Activated T-helper 2 cell treated with anti-CD3 and anti-CD28 coated beads, Interferon-gamma antibody, Interleukin-2, Interleukin-4, amounts not matched to agents 10 μg/mL and 5 μg/mL and 100 μg/mL, durations not matched to agents 14 hours and 24 hours and 36 hours (primary cell): ENCODE measurements at regions not wholly inside any gene's neighbourhood (a gene's known extent, or its start where the extent isn't known, plus 50 kb on each side); places are given as distances from the start of the nearest gene placed in this dataset.
"Not testable (repeated sequence)": the region's sequence is repeated elsewhere in the genome, so short reads cannot be mapped to it uniquely, and the experiment has no call there.

ENCODE experiments used
- DNase-seq: peaks from one replicate; pipeline ENCODE4 v3.0.0; 2021; ENCODE audit warnings: low spot score
- H3K27ac Mint-ChIP-seq: one replicate; pipeline ENCODE4 v1.8.0; 2021; ENCODE audit warnings: mixed read lengths
- H3K27me3 Mint-ChIP-seq: one replicate; pipeline ENCODE4 v1.8.0; 2021; ENCODE audit warnings: low read depth, mixed read lengths
- H3K36me3 Mint-ChIP-seq: one replicate; pipeline ENCODE4 v1.8.0; 2021; ENCODE audit warnings: low read depth, mixed read lengths
- H3K4me1 Mint-ChIP-seq: one replicate; pipeline ENCODE4 v1.8.0; 2021; ENCODE audit warnings: low read depth, mixed read lengths
- H3K4me3 Mint-ChIP-seq: one replicate; pipeline ENCODE4 v1.8.0; 2021; ENCODE audit warnings: low read depth, mild to moderate bottlenecking, moderate library complexity, mixed read lengths
- H3K9me3 Mint-ChIP-seq: one replicate; pipeline ENCODE4 v1.8.0; 2021; ENCODE audit warnings: mixed read lengths
- intact Hi-C: fragments of 100-400 bp; cut with micrococcal nuclease; formaldehyde crosslinking; loops from one replicate; pipeline ENCODE4 v1.15.1; 2023

DNA sequence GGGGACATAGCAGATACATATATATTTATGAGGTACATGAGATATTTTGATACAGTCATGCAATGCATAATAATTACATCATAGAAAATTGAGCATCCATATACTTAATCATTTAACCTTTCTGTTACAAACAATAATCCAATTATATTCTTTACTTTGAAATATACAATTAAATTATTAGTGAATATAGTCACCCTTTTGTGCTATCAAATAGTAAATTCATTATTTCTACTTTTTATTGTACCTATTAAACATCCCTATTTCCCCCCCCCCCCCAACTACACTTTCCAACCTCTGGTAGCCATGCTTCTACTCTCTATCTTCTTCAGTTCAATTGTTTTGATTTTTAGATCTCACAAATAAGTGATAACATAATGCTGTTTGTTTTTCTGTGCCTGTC lies 719.1 kb downstream of the ZBBX start:
- DNase-seq, result no peak
- H3K27ac Mint-ChIP-seq, result no peak overlapping the region
- H3K4me3 Mint-ChIP-seq, result no peak overlapping the region
- no peaks in the 10 kb centered on the region for H3K27me3 Mint-ChIP-seq
- peaks cover 38% of the 10 kb centered on the region for H3K9me3 Mint-ChIP-seq
- H3K36me3 Mint-ChIP-seq, result no peaks in the 10 kb centered on the region
- intact Hi-C loops, result no loop called here
- H3K4me1 Mint-ChIP-seq, result no peaks in the 10 kb centered on the region

DNA sequence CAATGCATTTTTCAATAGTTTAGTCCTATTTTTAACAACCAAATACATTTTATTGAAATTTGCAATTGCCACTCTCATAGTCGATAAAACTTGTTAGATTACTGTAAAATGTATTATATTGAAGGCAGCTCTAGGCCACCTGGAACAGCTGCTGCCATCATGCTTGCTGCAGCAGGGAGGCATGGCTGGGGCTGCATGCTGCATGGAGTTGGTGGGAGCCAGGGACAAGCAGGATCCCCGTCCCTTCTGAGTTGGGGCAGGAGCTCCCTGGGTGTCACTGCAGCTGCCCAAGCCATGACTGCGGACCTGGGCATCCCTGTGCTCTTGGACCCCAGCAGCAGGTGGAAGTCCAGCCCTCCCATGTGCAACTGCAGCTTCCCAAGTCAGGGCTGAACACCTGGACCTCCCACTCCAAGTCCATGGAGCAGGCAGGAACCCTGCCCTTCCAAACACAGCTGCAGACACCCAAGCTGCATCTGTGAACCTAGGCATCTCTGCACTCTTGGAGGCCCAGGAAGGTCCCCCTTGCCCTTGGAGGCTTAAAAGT lies 742.0 kb downstream of the ZBBX start:
- no peaks in the 10 kb centered on the region for H3K27me3 Mint-ChIP-seq
- H3K27ac Mint-ChIP-seq, result no peak overlapping the region
- no peaks in the 10 kb centered on the region for H3K36me3 Mint-ChIP-seq
- peaks cover 19% of the 10 kb centered on the region for H3K9me3 Mint-ChIP-seq
- H3K4me3 Mint-ChIP-seq, result no peak overlapping the region
- intact Hi-C loops, result no loop called here
- DNase-seq, result no peak
- no peaks in the 10 kb centered on the region for H3K4me1 Mint-ChIP-seq

DNA sequence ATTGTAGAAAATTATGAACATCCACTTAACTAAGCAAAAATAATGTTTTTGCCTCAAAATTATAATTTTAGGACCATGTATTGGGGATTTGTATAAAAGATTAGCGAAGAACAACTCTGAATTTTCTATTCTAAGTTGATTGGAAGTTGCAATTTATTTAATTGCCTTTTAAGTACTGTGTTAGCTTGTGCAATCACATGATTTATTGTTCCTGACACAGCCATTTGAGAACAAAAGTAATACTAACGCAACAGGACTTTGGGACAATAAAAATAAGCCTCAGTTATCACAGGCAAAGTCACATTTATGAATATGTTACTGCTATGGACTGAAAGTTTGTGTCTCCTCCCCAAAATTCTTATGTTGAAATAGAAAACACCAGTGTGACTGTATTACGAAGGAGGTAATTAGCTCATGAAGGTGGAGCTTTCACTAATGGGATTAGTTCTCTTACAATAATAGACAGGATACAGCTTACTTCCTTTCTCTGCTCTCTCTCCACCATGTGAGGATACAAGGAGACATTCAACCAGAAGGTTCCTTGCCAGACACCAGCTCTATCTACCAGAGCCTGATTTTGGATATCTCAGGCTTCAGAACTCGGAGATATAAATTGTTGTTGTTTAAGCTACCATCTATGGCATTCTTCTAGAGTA lies 745.9 kb downstream of the ZBBX start:
- Mint-ChIP-seq H3K36me3 (no peaks in the 10 kb centered on the region), H3K27me3 (no peaks in the 10 kb centered on the region), H3K4me3 (no peak overlapping the region), H3K27ac (no peak overlapping the region), H3K4me1 (no peaks in the 10 kb centered on the region), H3K9me3 (peaks cover 15% of the 10 kb centered on the region)
- intact Hi-C loops, result no loop called here
- no peak for DNase-seq

DNA sequence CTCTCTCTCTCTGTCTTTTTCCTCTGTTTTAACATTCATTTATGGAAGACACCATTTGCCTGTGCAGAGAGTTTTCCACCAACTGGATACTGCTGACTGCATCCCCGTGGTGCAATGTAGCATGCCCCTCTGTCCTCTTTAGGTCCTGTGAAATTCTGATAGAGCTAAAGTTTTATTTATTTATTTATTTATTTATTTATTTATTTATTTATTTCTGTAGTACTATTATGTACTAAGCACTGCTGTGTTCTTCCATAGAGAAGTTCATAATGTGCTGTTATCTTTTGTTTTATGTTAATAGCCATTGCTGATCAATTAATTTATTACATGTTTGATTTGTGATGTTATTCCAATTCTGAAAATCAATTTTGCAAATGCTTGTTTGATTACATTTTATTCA lies 749.9 kb downstream of the ZBBX start:
- Mint-ChIP-seq H3K9me3 (peaks cover 4% of the 10 kb centered on the region), H3K4me1 (no peaks in the 10 kb centered on the region), H3K27ac (no peak overlapping the region), H3K4me3 (no peak overlapping the region), H3K27me3 (no peaks in the 10 kb centered on the region), H3K36me3 (no peaks in the 10 kb centered on the region)
- intact Hi-C loops, result no loop called here
- no peak for DNase-seq

DNA sequence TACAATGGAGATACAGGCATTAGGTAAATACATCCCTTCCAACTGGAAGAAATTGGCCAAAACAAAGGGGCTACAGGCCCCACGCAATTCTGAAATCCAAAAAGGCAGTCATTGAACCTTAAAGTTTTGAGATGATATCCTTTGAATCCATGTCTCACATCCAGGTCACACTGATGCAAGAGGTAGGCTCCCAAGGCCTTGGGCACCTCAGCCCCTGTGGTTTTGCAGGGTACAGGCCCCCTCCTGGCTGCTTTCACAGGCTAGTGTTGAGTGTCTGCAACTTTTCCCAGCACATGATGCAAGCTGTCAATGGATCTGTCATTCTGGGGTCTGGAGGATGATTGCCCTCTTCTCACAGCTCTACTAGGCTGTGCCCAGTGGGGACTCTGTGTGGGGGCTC lies 766.7 kb downstream of the ZBBX start:
- no peak overlapping the region for H3K4me3 Mint-ChIP-seq
- intact Hi-C loops, result no loop called here
- peaks cover 23% of the 10 kb centered on the region for H3K9me3 Mint-ChIP-seq
- H3K36me3 Mint-ChIP-seq, result no peaks in the 10 kb centered on the region
- H3K27ac Mint-ChIP-seq, result no peak overlapping the region
- H3K27me3 Mint-ChIP-seq, result no peaks in the 10 kb centered on the region
- no peak for DNase-seq
- H3K4me1 Mint-ChIP-seq, result no peaks in the 10 kb centered on the region

DNA sequence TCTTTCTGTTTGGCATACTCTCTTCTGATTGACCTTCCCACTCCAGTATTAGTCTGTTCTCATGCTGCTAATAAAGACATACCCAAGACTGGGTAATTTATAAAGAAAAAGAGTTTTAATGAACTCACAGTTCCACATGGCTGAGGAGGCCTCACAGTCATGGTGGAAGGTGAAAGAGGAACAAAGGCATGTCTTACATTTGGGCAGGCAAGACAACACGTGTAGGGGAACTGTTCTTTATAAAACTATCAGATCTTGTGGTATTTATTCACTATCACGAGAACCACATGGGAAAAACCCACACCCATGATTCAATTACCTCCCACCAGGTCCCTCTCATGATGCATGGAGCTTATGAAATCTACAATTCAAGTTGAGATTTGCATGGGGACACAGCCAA lies 767.3 kb downstream of the ZBBX start:
- H3K27ac Mint-ChIP-seq, H3K4me1 Mint-ChIP-seq, H3K36me3 Mint-ChIP-seq, H3K27me3 Mint-ChIP-seq, H3K4me3 Mint-ChIP-seq, intact Hi-C loops, DNase-seq: not testable (repeated sequence)
- peaks cover 23% of the 10 kb centered on the region for H3K9me3 Mint-ChIP-seq

DNA sequence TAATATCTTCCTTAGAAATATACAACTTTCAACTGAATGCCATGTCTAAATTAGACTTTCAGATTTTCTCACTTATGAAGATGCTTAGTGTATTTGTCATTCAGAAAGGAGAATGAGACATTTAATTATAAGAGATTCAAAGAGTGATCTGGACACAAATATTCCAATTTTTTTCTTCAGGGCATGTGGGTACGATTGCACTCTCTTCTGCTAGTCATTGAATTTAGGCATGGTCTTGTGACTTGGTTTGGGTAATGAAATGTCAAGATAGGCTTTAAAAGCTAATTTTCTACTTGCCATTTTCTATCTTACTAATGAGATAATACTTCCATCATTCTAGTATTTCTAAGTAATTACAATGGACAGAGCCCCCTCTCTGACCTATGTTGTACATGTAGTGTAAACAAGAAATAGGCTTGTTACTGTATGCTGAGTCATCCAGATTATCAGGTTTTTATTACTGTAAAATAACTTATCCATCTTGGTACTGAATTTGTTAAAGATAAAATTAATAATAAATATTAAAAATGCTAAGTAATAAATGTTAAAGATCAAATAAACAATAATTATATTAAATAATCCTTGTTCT lies 770.8 kb upstream of the BCHE start:
- Mint-ChIP-seq H3K9me3 (peaks cover 12% of the 10 kb centered on the region), H3K4me3 (no peak overlapping the region), H3K27ac (no peak overlapping the region), H3K4me1 (no peaks in the 10 kb centered on the region), H3K36me3 (no peaks in the 10 kb centered on the region), H3K27me3 (no peaks in the 10 kb centered on the region)
- no peak for DNase-seq
- intact Hi-C loops, result no loop called here

DNA sequence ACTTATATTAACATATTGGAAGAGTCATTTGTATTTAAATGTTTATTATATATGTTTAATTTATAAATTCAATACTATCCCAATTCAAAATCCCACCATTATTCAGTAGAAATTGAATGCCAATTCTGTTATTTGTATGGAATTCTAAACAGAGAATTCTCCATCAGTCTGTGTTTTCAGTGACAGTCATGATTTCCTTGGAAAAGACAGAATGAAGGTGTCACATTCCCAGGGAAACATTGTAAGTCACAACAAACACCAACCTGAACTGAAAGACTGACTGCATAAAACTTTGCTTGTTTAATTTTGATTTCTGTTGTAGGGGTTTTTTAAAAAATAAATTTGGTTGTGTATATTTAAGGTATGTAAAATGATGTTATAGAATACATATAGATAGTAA lies 769.8 kb upstream of the BCHE start:
- intact Hi-C loops, result no loop called here
- DNase-seq, result no peak
- Mint-ChIP-seq H3K9me3 (peaks cover 12% of the 10 kb centered on the region), H3K36me3 (no peaks in the 10 kb centered on the region), H3K4me1 (no peaks in the 10 kb centered on the region), H3K27me3 (no peaks in the 10 kb centered on the region), H3K4me3 (no peak overlapping the region), H3K27ac (no peak overlapping the region)

DNA sequence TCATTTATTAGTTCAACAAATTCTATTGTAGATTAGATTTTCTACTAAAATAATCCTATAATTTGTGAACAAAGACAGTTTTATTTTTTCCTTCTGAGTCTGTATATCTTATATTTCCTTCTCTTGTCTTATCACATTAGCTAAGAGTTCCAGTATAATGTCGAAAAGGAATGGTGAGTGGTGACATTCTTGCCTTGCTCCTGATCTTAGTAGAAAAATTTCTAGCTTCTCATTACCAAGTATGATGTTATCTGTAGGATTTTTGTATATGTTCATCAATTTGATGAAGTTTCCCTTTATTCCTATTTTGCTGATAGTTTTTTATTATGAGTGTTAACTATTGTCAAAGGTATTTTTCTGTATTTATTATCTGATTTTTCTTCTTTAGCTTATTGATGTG lies 756.6 kb upstream of the BCHE start:
- Mint-ChIP-seq H3K4me1 (no peaks in the 10 kb centered on the region), H3K9me3 (peaks cover 21% of the 10 kb centered on the region), H3K36me3 (no peaks in the 10 kb centered on the region), H3K4me3 (no peak overlapping the region), H3K27ac (no peak overlapping the region), H3K27me3 (no peaks in the 10 kb centered on the region)
- intact Hi-C loops, result no loop called here
- DNase-seq, result no peak

DNA sequence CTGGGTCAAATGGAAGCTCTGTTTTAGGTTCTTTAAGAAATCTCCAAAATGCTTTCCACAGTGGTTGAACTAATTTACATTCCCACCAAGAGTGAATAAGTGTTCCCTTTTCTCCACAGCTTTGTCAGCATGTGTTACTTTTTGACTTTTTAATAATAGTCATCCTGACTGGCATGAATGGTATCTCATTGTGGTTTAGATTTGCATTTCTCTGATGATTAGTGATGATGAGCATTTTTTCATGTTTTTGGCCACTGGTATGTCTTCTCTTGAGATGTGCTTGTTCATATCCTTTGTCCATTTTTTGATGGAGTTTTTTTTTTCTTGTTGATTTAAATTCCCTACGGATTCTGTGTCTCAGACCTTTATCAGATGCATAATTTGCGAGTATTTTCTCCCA lies 745.0 kb upstream of the BCHE start:
- no peaks in the 10 kb centered on the region for H3K36me3 Mint-ChIP-seq
- intact Hi-C loops, result no loop called here
- H3K4me1 Mint-ChIP-seq, result no peaks in the 10 kb centered on the region
- no peak overlapping the region for H3K27ac Mint-ChIP-seq
- peaks cover 23% of the 10 kb centered on the region for H3K9me3 Mint-ChIP-seq
- DNase-seq, result no peak
- H3K27me3 Mint-ChIP-seq, result no peaks in the 10 kb centered on the region
- no peak overlapping the region for H3K4me3 Mint-ChIP-seq

DNA sequence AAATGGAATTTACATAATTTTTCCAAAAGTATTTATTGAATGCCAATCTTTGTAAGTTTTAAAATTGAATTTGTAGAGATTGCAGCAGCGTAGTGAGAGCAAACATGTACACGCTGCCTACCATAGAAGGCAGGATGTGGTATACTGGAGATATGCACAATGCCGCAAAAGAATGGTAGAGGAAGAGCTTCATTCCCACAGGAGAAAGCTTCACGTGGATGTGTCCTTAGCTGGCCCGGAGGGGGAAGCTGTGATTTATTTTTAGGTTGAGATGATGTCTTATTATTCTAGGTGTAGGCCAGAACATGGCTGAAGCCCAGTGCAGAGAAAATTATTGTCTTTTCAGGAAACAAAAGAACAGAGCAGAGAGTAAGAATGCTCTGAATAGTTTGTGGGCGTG lies 743.3 kb upstream of the BCHE start:
- Mint-ChIP-seq H3K27ac (no peak overlapping the region), H3K9me3 (peaks cover 28% of the 10 kb centered on the region), H3K4me3 (no peak overlapping the region), H3K27me3 (no peaks in the 10 kb centered on the region), H3K36me3 (no peaks in the 10 kb centered on the region), H3K4me1 (no peaks in the 10 kb centered on the region)
- no peak for DNase-seq
- intact Hi-C loops, result no loop called here

DNA sequence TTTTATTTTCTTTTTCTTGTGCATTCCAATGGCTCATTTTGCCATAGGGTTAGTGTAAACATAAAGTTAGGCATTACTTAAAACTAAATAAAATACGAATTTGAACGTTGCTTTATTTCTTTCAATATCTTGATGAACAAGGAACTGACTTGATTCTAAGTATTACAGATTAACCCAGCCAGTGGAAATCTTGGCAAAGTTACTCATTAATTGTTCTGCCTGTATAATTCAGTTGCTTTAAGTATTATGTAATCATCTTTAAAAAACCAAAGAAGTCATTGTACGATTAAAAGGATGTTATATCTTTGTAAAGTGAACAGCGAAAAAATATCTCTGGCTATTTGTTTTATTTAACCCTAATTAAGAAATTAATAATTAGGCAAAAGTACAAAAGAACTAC lies 737.9 kb upstream of the BCHE start:
- Mint-ChIP-seq H3K4me1 (no peaks in the 10 kb centered on the region), H3K27me3 (no peaks in the 10 kb centered on the region), H3K27ac (no peak overlapping the region), H3K4me3 (no peak overlapping the region), H3K9me3 (peaks cover 18% of the 10 kb centered on the region), H3K36me3 (no peaks in the 10 kb centered on the region)
- intact Hi-C loops, result no loop called here
- DNase-seq, result no peak

DNA sequence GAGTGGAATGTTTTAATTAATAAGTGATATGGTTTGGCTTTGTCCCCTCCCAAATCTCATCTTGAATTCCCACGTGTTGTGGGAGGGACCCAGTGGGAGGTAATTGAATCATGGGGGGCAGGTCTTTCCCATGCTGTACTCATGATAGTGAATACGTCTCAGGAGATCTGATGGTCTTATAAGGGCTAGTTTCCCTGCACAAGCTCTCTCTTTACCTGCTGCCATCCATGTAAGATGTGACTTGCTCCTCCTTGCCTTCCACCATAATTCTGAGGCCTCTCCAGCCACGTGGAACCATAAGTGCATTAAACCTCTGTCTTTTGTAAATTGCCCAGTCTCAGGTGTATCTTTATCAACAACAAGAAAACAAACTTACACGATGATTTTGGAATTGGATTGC lies 734.5 kb upstream of the BCHE start:
- DNase-seq, intact Hi-C loops, H3K27me3 Mint-ChIP-seq: not testable (repeated sequence)

More for the DNA sequence above, 734.5 kb upstream of the BCHE start:
- not testable (repeated sequence) for H3K36me3 Mint-ChIP-seq, H3K4me1 Mint-ChIP-seq, H3K27ac Mint-ChIP-seq, H3K4me3 Mint-ChIP-seq
- peaks cover 26% of the 10 kb centered on the region for H3K9me3 Mint-ChIP-seq
